WI38 (cell line): ENCODE measurements at regions not wholly inside any gene's neighbourhood (a gene's known extent, or its start where the extent isn't known, plus 50 kb on each side); places are given as distances from the start of the nearest gene placed in this dataset.

ENCODE experiments used
- H3K4me3 ChIP-seq: 2 replicates; pipeline ENCODE4 v1.5.1; 2011; ENCODE audit warnings: low read depth, mild to moderate bottlenecking, control low read depth, low read length
- TF ChIP-seq, protein P1 (sequence below): IDR thresholded peaks from 2 replicates; pipeline ENCODE4 v1.5.1; 2012; ENCODE audit warnings: low read depth, mild to moderate bottlenecking, control low read depth, low read length

DNA sequence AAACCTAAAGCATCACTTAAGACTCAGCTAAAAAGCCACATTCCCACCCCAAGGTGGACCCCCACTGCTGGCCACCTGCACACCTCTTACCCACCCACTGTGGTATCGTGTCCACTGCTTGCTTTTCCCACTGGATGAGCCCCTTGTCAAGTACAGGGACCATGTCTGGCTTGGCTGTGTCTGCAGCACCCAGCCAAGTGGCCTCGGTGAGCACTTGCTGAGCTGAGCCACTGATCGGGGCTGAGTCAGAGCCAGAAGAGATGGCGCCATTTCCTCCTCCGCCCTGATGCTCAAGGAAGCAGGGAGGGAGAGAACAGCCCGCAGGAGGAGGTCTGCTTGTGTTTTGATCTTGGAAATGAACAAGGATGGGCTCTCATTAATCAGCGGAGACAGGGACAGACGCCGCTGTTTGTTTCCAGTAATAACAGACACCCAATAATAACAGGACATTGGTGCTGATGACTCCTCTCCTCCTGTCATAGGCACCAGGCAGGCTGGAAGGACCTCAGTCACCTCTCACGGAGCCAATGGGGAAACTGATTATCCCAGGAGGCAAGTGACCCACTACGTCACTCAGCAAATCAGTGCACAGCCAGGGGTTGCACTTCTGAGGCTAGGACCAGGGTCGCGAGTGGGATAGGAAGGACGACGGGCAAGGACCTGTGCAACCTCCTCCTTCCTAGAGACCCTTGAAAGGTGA is 85.2 kb upstream of the RTL6 start:
- H3K4me3 ChIP-seq, result no peak overlapping the region
- TF ChIP-seq, protein P1, sequence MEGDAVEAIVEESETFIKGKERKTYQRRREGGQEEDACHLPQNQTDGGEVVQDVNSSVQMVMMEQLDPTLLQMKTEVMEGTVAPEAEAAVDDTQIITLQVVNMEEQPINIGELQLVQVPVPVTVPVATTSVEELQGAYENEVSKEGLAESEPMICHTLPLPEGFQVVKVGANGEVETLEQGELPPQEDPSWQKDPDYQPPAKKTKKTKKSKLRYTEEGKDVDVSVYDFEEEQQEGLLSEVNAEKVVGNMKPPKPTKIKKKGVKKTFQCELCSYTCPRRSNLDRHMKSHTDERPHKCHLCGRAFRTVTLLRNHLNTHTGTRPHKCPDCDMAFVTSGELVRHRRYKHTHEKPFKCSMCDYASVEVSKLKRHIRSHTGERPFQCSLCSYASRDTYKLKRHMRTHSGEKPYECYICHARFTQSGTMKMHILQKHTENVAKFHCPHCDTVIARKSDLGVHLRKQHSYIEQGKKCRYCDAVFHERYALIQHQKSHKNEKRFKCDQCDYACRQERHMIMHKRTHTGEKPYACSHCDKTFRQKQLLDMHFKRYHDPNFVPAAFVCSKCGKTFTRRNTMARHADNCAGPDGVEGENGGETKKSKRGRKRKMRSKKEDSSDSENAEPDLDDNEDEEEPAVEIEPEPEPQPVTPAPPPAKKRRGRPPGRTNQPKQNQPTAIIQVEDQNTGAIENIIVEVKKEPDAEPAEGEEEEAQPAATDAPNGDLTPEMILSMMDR, result no peak

GRCh38 chr22:44582016-44582415 is 84.0 kb upstream of the RTL6 start:
- TF ChIP-seq, protein P1, result no peak

DNA sequence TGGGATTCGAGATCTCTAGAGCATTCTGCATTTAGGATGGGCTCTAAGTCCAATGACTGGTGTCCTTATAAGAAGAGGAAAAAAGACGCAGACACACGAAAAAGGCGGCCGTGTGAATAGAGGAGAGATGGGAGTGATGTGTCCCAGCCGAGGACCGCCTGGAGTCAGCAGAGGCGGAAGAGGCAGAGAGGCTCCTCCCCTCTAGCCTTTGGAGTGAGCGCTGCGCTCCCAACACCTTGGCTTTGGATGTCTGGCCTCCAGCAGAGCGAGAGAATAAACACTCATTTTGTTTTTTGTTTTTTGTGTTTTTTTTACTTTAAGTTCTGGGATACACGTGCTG is 83.0 kb upstream of the RTL6 start:
- no peak overlapping the region for H3K4me3 ChIP-seq
- TF ChIP-seq, protein P1, result no peak

More at GRCh38 chr22:44582016-44582415, 84.0 kb upstream of the RTL6 start:
- H3K4me3 ChIP-seq, result no peak overlapping the region

DNA sequence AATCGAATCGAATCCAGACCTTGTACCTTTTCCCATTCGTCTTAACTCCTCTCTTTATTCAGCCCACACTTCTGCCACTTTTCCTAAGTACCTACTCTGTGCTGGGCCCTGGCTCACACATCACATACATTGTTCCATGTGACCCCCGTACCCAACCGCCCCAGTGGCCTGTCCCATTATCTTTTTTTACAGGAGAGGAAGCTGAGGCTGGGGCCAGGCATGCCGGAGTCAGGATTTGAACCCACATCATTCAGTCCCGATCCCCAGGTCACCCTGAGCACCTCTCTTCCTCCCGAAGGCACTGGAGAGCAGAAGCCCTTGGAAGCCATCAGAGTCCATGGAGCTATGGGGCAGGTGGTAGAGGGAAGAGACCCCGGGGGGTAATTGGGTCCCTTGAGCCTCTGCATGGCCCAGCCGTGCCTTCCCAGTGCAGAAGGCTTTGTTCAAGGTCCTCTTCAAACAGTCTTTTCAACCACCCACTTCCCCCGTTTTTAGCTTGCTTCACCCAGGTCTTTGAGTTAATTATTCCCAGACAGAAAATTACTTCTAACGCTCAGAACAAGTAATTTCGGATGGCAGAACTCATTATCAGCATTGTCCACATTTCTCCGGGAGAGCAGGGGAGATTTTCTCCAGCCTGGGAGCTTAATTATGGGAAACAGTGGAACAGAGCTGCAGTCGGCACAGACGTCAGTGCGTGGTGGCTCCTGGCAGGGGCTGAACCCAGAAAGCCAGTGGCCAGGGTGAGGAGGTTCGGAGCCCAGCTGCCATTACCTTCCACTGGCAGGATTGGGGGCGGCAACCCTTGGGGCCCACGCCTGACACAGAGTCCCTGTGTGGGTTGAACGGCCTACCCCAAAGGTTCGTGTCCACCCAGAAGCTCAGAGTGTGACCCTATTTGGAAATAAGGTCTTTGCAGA is 82.4 kb upstream of the RTL6 start:
- H3K4me3 ChIP-seq, result no peak overlapping the region

GRCh38 chr22:44578516-44579230 is 80.6 kb upstream of the RTL6 start:
- no peak overlapping the region for H3K4me3 ChIP-seq
- TF ChIP-seq, protein P1, result no peak

More for the DNA sequence above, 82.4 kb upstream of the RTL6 start:
- TF ChIP-seq, protein P1, result no peak

DNA sequence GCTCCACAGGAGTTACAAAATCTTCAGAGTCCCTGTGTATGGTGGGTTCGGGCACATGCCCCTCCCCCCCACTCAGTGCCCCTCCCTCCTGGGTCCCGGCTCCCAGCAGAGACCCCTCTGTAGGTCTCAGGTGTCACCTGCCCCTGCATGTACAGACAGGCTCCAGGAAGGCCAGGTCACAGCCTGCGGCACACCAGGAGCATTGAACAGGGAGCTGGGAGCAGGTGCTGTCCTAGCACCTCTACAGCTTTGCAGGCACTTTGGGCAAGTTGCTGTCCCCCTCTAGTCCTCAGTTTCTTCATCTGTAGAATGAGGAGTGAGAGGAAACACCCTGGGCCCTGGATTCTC is 80.1 kb upstream of the RTL6 start:
- TF ChIP-seq, protein P1, result no peak

More for the DNA sequence above, 80.1 kb upstream of the RTL6 start:
- H3K4me3 ChIP-seq, result no peak overlapping the region
